GM19397 (cell line): ENCODE measurements at regions not wholly inside any gene's neighbourhood (a gene's known extent, or its start where the extent isn't known, plus 50 kb on each side); places are given as distances from the start of the nearest gene placed in this dataset.

Source experiments
- ATAC-seq: cut with Tn5 transposase; IDR thresholded peaks from one replicate; pipeline ENCODE4 v1.9.1; 2021; ENCODE audit warnings: mild to moderate bottlenecking, moderate library complexity; ENCODE audit not compliant: unreplicated experiment

- no peak for ATAC-seq
These were observed 446.2 kb upstream of the TRPC7 start for GRCh38 chr5:136811551-136811950.

GRCh38 chr5:136811086-136811485 is 445.7 kb upstream of the TRPC7 start:
- no peak for ATAC-seq

- ATAC-seq = no peak
These were observed 445.0 kb upstream of the TRPC7 start for GRCh38 chr5:136810261-136810801.

GRCh38 chr5:136809382-136809781 is 444.0 kb upstream of the TRPC7 start:
- no peak for ATAC-seq

- ATAC-seq = no peak
These were observed 443.4 kb upstream of the TRPC7 start for GRCh38 chr5:136808756-136809155.

GRCh38 chr5:136805466-136805865 is 440.1 kb upstream of the TRPC7 start:
- no peak for ATAC-seq

GRCh38 chr5:136802383-136802782 is 437.0 kb upstream of the TRPC7 start:
- ATAC-seq = no peak

GRCh38 chr5:136799806-136800372 is 434.5 kb upstream of the TRPC7 start:
- ATAC-seq = no peak

- no peak for ATAC-seq
These were observed 428.0 kb upstream of the TRPC7 start for GRCh38 chr5:136793300-136793699.

GRCh38 chr5:136781464-136781863 is 416.1 kb upstream of the TRPC7 start:
- ATAC-seq = no peak

GRCh38 chr5:136780518-136780917 is 415.2 kb upstream of the TRPC7 start:
- no peak for ATAC-seq

GRCh38 chr5:136776022-136776927 is 410.9 kb upstream of the TRPC7 start:
- ATAC-seq = no peak

- ATAC-seq = no peak
These were observed 407.1 kb upstream of the TRPC7 start for GRCh38 chr5:136772491-136772890.

- peak; percentile 64 for ATAC-seq
These were observed 404.7 kb upstream of the TRPC7 start for GRCh38 chr5:136769900-136770684.

- ATAC-seq = no peak
These were observed 403.7 kb upstream of the TRPC7 start for GRCh38 chr5:136769093-136769492.

GRCh38 chr5:136768457-136768856 is 403.1 kb upstream of the TRPC7 start:
- no peak for ATAC-seq

GRCh38 chr5:136766456-136766855 is 401.1 kb upstream of the TRPC7 start:
- ATAC-seq = no peak

- ATAC-seq = no peak
These were observed 399.3 kb upstream of the TRPC7 start for GRCh38 chr5:136764601-136765000.

GRCh38 chr5:136763548-136763947 is 398.2 kb upstream of the TRPC7 start:
- ATAC-seq = no peak

- no peak for ATAC-seq
These were observed 388.9 kb upstream of the TRPC7 start for GRCh38 chr5:136754216-136754615.

- no peak for ATAC-seq
These were observed 385.0 kb upstream of the TRPC7 start for GRCh38 chr5:136750224-136750862.
